ENCODE measurements at regions not wholly inside any gene's neighbourhood (a gene's known extent, or its start where the extent isn't known, plus 50 kb on each side); places are given as distances from the start of the nearest gene placed in this dataset.

GRCh38 chr18:42274488-42275137 lies 319.6 kb downstream of the PIK3C3 start:
- TF ChIP-seq CTCF (IDR thresholded peaks at IDR 0.05) = no peak
- TF ChIP-seq MAX (IDR thresholded peaks at IDR 0.05) = no peak
- no peak for TF ChIP-seq POLR2A (IDR thresholded peaks at IDR 0.05; ENCODE audit: low read length)
- TF ChIP-seq CEBPB (IDR thresholded peaks at IDR 0.05) = no peak
- TF ChIP-seq KDM5A (IDR thresholded peaks at IDR 0.05) = no peak
